Endothelial cell of umbilical vein (primary cell): ENCODE measurements at regions not wholly inside any gene's neighbourhood (a gene's known extent, or its start where the extent isn't known, plus 50 kb on each side); places are given as distances from the start of the nearest gene placed in this dataset.

ENCODE experiments used
- CTCF ChIP-seq, 2 donors: IDR thresholded peaks; 1 replicate in 1 of 2; 2 replicates in 1 of 2; pipeline ENCODE4 v1.5.1; 2011; ENCODE audit warnings: low read length in 2 of 2, mild to moderate bottlenecking in 2 of 2, moderate library complexity in 2 of 2, control low read depth in 1 of 2, inconsistent platforms in 1 of 2, low read depth in 1 of 2; ENCODE audit not compliant: insufficient read depth in 1 of 2; ENCODE audit errors: extremely low read depth in 1 of 2
- EZH2 ChIP-seq: IDR thresholded peaks from 2 replicates; pipeline ENCODE4 v1.6.1; 2012; ENCODE audit warnings: borderline replicate concordance, low read depth, mild to moderate bottlenecking, moderate library complexity, low read length, inconsistent platforms; ENCODE audit not compliant: severe bottlenecking
- MAX ChIP-seq: IDR thresholded peaks from 2 replicates; pipeline ENCODE4 v1.6.1; 2011; ENCODE audit not compliant: insufficient read depth, insufficient read length
- MYC ChIP-seq: IDR thresholded peaks from one replicate; pipeline ENCODE4 v1.6.1; 2011; ENCODE audit warnings: mild to moderate bottlenecking, low read depth, low read length
- POLR2A ChIP-seq: IDR thresholded peaks from 2 replicates; pipeline ENCODE4 v1.6.1; 2012; ENCODE audit warnings: low read depth, mild to moderate bottlenecking, control low read depth, low read length

- TF ChIP-seq POLR2A (no peak), CTCF (IDR thresholded peaks at IDR 0.05; ENCODE audit: extremely low read depth in 1 of 2, insufficient read depth in 1 of 2, low read depth in 1 of 2, low read length in 2 of 2) (no peak), EZH2 (no peak), MAX (no peak), MYC (no peak)
These were observed 449.4 kb upstream of the PPP2R3A start for GRCh38 chr3:135516143-135516542.
